OCI-M1 (cell line): ENCODE measurements at regions not wholly inside any gene's neighbourhood (a gene's known extent, or its start where the extent isn't known, plus 50 kb on each side); places are given as distances from the start of the nearest gene placed in this dataset.
"Not testable (repeated sequence)": the region's sequence is repeated elsewhere in the genome, so short reads cannot be mapped to it uniquely, and the experiment has no call there.

ENCODE experiments used
- DNase-seq: peaks from one replicate; lab custom pipeline; 2025; lab: John Stamatoyannopoulos, UW

DNA sequence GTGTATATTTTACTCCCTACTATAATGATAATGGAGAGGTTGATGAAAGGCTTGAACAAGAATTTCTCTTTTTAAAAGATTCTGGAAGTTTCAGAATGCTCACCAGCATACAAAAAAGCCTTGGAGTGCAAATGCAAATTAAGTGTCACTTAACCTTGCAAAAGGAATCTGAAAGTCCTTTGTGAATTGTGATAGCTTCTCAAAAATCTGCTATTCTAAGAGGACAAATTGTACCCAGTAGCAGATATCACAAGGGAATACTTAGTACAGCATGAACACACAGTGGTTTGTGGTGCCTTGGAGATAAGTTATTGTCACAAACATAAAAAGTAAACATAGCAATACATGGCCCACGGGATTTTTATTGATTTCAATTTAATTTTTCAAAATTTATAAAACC lies 1208.3 kb upstream of the B3GALT2 start:
- DNase-seq, result no peak

DNA sequence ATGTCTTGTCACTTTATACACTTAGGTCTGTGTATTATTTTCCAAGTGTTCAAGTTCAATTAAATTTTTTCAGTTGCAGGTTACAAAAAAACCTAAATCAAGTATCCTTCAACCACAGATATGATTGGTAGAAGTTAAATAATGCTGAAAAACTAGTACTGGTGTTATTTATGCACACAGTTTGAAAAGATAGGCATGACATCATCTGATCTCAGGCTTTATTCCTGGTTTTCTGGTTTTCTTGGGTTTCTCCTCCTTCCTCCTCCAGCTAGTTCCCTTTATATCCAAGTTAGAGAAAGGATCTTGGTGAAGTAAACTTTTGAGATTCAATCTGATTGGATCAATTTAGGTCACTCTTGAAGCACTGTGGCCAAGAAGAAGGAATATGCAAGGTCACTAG lies 1201.1 kb upstream of the B3GALT2 start:
- DNase-seq, result no peak

DNA sequence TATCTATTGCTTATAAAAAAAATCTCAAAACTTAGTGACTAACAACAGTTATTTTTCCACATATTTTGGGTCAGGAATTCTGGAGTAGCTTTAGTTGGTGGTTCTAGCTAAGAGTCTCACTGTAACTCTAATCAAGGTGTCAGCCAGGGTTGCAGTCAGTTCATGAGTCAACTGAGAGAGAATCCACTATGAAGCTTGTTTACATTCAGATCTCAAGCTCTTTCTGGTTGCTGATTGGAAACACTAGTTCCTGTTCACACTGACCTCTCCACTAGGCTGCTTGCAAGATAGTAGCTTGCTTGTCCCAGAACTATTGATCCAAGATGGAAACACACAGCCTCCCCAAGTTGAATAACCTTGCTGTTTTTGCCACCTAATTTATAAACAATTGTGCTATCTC lies 1192.1 kb upstream of the B3GALT2 start:
- peak; percentile 45 for DNase-seq

DNA sequence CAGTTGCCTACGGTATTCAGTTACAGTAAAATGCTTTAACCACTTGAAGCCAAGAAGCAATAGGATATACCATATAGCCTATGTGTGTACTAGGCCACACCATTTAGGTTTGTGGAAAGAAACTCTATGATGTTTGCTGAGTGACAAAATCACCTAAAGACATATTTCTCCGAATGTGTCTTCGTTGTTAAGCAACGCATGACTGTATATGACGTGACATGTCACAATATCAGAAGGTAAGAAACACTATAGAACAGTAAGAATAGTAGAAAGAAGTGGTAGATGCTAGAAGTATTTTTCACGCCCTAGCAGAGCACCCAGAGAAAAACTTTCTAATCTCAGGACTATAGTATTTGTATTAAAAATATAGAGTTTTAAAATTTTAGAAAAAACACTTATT lies 1188.2 kb upstream of the B3GALT2 start:
- DNase-seq, result no peak

DNA sequence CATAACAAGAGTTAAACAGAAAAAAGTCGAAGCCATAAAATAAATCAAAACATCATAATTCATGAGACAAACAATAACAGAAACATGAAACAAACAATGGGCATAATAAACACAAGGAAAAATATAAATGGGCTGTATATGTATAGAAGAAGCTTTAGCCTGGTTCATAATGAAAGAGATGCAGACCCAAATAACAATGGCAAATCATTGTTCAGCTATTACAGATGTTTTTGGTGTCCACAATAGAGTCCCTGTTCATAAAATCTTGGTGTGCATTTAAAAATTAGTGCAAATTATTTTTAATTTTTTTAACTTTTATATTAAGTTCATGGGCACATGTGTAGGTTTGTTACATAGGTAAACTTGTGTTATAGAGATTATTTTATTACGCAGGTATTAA lies 1185.9 kb upstream of the B3GALT2 start:
- DNase-seq, result no peak

DNA sequence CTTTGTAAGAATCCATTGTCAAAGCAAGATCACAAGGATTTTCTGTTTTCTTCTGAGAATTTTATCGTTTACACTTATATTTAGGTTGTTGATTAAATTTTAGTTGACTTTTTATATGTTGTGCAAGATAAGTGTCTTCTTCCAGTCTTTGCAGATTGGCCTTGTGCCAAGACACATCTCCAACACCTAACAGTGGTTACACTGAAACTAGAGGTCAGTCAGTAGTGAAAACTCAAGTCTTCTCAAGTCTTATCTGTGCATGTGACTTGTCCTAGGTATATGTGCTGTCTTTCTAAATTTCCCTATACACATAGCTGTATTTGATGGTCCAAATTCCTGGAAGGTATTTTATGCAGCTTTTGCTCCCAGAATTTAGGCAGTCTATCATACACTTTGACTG lies 1183.2 kb upstream of the B3GALT2 start:
- DNase-seq, result no peak

DNA sequence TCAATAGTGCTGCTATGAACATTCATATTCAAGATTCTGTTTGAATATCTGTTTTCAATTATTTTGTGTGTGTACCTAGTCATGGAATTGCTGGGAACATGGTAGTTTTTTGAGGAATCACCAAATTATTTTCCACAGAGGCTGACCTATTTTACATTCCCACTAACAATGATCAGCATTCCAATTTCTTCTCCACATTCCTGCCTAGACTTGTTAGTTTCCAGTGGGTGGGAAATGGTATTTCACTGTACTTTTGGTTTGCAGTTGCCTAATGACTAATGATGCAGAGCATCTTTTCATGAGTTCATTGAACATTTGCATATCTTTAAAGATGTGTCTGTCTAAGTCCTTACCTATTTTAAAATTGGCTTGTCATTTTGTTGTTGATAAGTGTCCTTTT lies 1182.6 kb upstream of the B3GALT2 start:
- no peak for DNase-seq

DNA sequence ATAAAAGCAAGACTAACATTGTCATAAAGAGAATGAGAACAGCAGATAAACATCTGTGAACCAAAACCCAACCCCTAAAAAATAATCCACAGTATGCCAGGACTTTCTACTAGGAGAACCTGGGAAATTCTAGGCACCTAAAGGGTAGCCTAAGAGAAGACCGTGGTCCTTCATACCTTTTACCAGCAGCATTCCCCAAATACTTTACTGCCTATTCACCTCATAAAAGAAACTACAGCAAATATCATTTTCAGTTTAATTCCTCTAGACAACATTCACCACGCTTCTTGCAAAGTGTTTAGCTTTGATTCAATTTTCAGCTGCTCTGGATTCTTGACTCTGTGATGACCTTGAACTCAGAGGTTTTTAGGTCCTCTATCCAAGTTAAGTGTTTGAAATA lies 1180.7 kb upstream of the B3GALT2 start:
- no peak for DNase-seq

DNA sequence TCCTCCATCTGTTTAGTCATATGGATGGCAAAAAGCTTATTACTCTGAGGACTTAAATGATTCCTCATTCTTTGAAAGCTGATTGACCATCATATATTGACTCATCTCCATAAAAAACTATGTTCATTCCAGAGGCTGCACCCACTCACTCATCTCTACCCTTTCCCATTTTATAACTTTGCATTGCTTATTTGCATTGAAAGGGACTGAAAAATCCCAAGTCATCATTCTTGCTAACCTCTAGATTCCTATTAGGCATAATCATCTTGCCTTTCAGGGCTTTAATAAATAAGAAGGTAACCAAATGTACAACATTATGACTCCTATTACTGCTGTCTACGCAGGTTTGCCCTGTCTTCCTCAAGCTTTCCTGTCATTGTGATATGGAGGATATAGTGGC lies 1180.3 kb upstream of the B3GALT2 start:
- no peak for DNase-seq

DNA sequence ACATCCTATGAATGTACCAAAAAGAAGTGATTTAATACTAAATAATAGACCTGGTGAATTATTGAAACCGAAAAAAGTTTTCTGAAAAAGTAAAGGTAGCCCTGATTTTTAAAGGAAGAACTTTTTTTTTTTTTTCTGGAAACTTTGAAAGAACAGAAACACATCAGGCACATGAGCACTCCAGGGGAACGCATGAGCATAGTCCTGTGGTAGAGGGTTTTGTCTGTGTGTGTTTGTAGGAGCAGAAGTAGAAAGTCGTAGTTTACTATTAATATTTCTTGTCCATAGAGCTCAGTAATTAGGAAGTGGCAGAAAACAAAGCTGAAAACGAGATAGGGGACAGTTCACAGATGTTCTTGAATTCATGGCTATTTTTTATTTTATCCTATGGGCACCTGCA lies 1175.9 kb upstream of the B3GALT2 start:
- DNase-seq, result no peak

DNA sequence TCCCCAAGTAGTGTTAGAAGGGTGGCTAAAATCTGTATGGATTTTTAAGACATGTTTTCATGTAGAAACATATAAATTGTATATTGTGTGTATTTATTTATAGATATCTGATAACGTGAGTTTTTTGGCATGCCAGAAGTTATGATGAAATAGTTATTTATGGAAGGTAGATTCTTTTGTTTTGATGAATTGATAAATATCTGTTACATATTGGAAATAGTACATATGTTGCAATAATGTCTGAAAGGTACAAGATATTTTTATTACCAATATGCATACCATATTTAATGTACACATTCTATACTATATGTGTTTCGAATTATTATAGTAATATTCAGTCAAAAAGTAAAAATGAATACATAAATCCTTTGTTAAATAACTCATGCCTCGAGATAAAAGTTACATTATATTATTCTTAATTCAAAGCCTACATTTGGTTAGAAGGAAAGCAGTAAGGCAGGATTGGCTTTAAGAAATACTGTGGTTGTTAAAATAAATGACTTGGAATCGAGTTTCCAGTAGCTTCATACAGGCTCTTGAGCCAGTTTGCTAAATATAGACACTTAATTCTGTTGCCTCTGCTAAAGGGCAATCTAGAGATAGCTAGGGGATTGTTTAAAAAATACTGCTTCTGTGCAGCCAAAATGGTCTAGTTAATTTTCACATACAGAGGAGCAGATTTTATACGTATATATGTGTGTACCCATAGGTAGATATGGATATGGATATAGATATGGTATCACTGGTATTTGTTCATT lies 1175.1 kb upstream of the B3GALT2 start:
- DNase-seq, result no peak

DNA sequence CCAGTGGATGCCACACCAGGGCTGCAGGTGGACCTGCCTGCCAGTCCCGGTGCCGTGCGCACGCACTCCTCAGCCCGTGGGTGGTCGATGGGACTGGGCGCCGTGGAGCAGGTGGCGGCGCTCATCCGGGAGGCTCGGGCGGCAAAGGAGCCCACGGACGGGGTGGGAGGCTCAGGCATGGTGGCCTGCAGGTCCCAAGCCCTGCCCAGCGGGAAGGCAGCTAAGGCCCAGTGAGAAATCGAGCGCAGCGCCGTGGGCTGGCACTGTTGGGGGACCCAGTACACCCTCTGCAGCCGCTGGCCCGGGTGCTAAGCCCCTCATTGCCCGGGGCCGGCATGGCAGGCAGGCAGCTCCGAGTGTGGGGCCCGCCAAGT lies 1171.8 kb upstream of the B3GALT2 start:
- DNase-seq, result no peak

DNA sequence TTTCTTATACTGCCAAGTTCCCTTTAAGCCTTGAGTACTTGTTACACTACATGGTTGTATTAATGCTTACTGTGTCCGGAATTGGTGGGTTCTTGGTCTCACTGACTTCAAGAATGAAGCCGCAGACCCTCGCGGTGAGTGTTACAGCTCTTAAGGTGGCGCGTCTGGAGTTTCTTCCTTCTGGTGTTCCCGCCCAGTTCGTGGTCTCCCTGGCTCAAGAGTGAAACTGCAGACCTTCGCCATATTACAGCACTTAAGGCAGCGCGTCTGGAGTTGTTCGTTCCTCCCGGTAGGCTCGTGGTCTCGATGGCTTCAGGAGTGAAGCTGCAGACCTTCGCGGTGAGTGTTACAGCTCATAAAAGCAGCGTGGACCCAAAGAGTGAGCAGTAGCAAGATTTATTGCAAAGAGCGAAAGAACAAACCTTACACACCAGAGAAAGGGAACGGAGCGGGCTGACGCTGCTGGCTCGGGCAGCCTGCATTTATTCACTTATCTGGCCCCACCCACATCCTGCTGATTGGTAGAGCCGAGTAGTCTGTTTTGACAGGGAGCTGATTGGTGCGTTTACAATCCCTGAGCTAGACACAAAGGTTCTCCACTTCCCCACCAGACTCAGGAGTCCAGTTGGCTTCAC lies 1171.3 kb upstream of the B3GALT2 start:
- DNase-seq, result not testable (repeated sequence)

DNA sequence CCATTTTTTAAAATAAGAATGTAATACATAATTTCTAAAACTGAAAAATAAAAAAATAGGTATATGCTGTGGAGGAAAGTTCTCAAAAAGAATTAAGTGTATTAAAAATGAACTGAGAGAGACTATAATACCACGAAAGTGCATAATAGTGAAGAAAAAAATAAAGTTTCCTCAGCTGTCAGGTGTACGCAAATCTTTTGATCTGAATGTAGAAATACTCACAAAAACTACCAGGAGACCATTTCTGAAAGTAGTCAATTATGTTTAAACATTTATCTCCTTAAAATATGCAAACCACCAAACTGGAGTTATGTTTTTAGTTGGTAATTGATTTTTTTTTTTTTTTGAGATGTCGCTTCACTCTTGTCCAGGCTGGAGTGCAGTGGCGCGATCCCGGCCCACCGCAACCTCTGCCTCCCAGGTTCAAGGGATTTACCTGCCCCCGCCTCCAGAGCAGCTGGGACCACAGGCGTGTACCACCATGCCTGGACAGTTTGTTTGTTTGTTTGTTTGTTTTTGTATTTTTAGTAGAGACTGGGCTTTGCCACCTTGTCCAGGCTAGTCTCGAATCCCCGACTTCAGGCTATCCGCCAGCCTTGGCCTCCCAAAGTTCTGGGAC lies 1169.2 kb upstream of the B3GALT2 start:
- no peak for DNase-seq

DNA sequence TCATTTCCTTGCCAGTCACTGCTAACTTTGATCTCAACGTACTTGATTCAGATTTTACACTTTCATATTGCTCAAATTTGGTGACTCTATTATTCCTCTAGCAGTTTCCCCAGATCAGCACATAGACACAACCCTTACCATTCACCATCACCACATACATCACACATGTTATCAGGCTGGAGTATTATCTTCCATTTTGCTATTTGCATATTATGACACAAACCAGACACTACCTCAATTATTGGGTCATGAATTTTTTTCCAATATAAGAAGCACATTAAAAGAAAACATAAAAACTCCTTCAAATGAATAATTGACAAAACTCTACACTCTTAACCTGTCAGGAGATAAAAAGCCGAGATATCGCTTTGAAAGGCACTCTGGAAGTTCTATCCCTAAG lies 1166.7 kb upstream of the B3GALT2 start:
- no peak for DNase-seq

DNA sequence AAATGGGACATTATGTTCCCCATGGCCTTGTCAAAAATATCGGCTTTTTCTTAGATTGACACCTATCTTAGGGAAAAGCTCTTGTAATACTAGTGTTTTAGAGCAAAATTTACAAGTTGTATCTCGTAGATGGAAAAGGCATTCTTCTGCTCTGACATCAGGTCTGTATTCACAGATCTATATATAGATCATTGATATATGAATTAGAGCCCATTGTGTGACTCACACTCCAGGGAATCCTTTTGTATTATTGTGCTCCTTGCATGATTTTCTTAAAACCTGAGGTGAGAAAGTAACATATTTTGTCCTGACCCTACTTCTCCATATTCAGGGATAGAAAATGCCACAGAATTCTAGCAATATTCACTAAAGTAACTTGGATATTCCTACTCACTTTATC lies 1160.8 kb upstream of the B3GALT2 start:
- no peak for DNase-seq

DNA sequence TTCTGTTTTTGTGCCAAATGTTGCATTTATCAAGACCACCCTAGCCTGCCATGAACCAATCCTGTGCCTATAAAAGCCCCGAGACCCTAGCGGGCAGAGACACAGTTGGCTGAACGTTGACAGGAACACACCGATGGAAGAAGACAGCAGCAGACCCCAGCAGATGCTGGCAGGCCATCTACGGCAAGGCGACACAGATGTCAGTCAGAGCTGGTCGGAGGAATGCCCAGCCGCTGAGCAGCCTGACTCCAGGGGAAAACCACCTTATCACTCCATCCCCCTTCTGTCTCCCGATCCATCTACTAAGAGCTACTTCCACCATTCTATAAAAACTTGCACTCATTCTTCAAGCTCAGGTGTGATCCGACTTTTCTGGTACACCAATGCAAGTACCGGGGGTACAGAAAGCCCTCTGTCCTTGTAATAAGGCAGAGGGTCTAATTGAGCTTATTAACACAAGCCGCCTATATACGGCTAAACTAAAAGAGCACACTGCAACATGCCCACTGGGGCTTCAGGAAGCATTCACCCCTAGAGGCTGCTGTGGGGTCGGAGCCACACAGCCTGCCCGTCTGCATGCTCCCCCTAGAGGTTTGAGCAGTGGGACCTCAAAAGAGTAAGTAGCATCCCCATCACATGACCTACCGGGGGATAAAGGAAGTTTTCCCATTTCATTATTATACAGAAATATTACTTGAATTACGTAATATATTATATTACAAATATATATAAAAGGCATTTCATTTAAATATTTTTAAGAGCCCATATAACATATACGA lies 1156.3 kb upstream of the B3GALT2 start:
- no peak for DNase-seq

DNA sequence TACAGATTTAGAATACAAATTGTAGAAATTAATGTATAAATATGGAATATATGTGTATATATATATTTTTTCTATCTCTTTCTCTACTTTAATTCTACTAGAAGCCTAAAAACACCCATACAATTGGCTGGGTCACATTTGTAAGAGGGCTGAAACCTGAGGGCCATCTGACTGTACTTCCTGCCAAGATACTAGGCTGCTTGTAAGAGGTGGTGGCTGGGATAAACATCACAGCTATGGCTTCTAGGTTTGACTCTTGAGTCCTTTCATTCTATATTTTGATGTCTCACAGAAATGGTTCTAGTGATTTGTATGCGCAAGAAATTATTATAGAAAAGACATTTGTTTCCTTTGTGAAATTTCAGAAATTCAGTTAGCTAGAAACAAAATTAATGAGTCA lies 1155.2 kb upstream of the B3GALT2 start:
- DNase-seq, result peak; percentile 11

DNA sequence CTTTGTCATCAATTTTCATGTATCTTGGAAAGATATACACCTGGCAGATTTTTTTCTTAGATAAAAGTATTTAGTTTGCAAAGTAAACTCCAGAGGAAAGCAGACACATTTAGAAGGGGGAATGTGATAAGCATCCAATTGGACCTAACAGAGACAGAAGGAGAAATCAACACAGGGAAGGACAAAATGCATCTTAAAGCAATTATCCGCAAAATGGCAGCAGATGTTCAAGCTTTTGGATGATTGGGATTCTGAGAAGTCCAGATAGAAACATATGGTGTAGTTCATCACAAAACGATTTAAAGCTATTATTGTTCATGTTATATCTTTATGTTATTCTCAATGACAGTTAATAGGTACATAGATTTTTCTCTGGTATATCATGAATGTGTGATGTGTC lies 1153.1 kb upstream of the B3GALT2 start:
- DNase-seq, result no peak

DNA sequence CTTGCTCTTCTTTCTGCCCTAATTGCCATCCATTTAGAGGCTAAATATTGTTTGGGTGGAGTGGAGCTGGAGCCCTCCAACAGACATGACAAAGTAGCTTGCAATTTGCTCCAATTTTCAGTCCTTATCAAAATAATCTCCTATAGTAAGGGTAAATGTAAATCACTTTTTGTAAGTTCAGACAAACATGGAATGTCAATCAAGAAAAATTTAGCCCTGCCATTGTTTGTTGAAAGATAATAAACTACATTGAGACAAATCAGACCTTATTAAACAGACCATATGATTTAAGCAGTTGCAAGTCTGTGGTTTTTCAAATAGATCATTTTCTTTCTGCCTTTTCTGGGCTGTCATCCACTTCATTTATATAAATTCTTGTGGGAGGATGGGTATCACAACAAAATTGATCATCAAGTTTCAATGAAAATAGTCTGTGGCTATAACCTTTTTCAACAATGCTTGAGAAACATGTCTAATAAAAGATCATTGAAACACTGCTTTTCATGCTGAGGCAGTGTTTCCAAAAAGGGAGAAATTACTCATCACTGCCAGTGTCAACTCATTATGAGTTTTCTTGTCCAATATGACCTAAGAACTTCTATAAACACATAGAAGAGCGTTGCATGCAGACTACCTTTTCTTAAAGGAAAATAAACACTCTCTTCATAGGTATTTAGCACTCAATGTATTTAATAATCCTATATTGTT lies 1152.0 kb upstream of the B3GALT2 start:
- DNase-seq, result peak; percentile 25

DNA sequence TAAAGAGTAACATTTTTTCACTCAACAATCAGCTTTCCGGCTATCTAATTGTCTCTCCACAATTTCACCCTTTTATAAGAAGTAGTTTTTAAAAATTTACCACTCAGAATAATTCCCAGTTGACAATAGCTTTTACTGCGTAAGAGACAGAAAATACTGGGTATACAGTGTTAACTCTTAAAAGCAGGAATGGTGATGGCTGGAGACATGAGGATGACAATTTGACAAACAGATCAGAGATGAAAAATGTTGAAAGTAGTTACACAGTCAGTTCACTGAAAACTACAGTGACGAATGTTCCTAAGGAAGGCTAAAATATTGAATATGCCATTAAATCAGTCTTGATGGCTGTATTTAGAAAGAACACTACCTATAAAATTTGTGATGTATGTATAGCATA lies 1146.8 kb upstream of the B3GALT2 start:
- DNase-seq, result no peak

DNA sequence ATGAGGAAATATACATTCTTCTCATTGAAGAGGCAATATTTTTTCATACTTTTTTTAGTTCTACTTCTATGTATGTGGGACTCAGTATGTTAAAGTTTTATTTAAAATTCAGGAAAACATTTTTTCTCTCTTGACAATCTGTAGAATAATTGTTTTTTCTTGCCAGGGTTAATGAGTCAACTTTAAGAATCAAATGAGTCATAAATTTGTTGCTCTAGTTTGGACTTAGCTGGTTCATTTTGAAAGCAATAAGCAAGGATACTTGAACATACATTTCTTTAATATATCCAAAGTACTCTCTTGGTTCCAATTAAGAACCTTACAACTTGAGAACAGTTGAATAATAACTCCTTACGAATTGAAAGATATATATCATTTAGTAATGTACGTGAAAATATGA lies 1145.3 kb upstream of the B3GALT2 start:
- no peak for DNase-seq
